Suppressor macrophage (primary cell): ENCODE measurements at regions not wholly inside any gene's neighbourhood (a gene's known extent, or its start where the extent isn't known, plus 50 kb on each side); places are given as distances from the start of the nearest gene placed in this dataset.
"Not testable (repeated sequence)": the region's sequence is repeated elsewhere in the genome, so short reads cannot be mapped to it uniquely, and the experiment has no call there.

Experiments
- DNase-seq, 4 experiments: peaks; one replicate each; pipeline ENCODE4 v3.0.0-alpha.2; 2020 to 2022

DNA sequence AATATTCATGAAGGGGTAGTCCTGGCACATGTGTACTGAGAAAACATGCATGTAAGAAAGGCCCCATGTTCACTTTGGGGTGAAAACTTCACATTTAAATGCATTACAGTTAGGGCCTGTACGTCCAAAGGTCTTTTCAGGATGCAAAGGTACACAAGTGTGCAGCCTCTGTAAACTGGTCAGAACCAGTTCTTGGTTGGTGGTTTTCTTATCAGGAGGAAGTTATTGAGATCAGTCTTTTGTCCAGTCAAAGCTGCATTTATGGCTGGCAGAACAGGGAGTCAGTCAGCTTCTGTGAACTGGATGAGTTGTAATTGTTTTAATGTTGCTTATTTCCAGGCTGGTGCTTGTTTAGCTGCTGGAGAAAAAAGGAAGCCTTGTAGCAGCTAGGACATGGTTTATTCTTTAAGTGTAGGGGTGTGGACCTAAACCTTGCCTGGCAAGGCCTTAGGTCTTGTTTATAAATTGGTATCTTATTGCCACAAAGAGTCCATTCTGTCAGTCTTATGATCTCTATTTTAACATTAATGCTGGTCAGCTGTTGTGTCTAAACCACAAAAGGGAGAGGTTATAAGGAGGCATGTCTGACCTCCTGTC, 1906.6 kb upstream of the TENM3 start:
- no peak for DNase-seq

DNA sequence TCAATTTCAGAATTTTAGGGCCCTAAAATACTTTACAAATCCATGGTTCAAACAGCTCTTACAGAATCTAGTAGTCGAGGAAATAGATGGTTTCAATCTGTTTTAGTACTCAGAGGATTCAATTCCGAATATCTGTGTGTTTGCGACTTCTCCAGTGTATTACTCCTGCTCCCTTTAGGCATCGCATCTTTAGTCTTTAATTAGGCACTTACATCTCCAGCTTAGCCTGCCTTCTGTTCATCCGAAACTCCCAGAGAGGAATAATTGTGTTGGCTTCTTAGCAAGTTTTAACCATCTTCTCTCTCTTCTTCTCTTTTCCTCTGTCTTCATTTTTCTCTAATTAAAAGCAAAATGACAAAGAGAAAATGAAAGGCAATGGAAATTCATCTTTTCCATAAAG, 1901.3 kb upstream of the TENM3 start:
- DNase-seq: no peak

DNA sequence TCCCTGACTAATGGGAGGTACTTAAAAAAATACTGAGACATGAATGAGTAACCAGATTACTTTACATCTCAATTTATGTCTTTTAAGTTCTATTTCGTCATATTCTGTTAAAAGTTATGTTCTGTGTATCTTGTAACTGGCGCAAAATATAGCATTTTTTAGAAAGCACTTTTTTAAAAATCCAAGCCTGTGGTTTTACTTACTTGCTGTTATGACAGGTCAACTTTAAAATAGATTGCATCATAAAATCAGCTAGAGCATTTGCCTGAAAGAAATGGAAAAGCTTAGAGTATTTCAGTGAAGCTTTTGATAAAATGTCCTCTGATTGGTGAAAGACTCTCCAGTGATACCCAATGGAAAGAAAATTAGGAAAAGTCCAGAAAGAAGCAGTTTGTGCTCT, 1892.3 kb upstream of the TENM3 start:
- DNase-seq: no peak

DNA sequence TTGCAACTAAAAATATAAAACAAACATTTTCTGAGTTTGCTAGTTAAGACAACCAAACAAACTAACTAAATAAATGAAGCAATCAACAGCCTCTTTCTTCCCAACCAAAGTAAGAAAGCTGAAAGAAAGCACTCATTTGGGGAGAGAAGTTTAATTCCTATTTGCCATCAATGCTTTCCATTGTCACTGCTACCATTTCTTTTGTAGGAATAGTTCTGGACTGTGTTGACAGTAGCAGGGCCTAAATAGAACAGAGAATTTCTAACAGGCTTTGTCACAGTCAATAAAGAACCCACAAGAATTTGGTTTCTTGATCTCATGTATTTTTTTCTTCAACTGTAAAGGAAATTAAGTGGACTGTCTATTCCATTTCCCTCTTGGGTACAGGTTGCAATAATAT, 1886.4 kb upstream of the TENM3 start:
- DNase-seq: no peak

DNA sequence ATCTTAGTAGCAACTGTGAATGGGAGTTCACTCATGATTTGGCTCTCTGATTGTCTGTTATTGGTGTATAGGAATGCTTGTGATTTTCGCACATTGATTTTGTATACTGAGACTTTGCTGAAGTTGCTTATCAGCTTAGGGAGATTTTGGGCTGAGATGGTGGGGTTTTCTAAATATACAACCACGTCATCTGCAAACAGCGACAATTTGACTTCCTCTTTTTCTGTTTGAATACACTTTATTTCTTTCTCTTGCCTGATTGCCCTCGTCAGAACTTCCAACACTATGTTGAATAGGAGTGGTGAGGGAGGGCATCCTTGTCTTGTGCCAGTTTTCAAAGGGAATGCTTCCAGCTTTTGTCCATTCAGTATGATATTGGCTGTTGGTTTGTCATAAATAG, 1883.1 kb upstream of the TENM3 start:
- DNase-seq: not testable (repeated sequence)

DNA sequence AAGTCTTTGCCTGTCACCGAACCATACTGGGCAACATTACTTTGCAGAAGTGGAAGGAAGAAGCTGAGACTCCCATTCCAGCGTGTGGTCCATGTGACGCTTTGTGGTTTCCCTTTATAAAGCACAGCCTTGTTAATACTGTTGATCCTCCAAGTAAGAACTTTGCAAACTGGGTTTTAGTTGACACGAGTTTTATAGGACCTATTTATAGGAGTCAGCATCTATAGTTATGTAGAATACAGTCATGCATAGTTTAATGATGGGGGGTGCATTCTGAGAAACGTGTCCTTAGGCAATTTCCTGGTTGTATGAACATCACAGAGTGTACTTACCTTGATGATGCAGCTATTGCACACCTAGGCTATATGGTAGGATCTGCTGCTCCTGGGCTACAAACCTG, 1879.4 kb upstream of the TENM3 start:
- peak in 3 of 4 experiments; percentile 7 to 23 (median 17) for DNase-seq

DNA sequence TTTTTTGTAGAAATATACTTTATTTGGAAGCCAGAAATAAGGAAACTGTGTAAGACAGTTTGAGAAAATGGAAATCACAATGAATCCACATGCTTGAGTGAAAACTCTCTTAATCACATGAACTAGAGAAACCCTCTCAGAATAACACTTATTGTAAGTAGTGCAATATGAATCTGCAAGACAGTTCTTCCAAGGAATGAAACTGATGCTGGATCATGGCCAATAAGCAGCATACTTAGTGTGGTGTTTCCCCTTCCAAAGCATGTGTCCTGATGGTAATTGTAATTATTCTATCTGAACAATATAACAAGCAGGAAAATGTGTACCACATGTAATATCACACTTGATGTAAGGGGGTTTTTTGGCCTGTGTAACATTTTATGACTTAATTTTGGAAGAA, 1870.5 kb upstream of the TENM3 start:
- no peak for DNase-seq

DNA sequence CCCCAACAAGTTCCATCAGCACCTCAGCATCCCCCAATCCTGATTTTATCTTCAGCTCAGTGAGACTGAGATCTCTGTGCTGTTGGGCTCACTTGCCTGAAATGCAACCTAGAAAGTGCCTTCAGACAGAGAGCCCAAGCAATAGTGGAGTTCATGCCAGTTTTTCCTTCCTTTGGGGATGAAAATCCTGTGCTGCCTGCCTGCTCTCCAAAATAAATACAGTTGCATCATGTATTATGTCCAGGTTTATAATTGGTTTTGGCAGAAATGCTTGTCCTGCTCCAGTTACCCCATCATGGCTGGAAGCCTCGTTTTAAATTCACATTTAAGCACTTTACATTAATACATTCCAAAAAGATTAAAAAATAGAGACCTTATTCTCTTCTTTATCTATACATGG, 1865.5 kb upstream of the TENM3 start:
- DNase-seq: no peak

DNA sequence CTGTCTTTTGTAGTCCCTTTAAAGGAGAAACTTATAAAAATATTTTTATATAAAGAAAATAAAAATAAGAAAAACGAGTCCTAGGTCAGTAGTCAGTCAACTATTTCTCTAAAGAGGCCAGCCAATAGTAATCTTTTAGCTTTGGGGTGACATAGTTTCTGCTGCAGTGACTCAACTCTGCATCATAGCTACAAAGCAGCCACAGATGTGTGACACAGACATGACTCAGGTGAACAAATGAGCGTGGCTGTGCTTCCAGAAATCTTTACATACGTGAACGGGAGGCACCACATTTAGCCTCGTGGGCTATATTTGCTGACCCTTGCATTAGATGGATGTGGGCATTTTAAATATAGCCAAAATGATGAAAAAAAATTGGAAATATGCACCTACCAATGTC, 1862.5 kb upstream of the TENM3 start:
- DNase-seq: no peak

DNA sequence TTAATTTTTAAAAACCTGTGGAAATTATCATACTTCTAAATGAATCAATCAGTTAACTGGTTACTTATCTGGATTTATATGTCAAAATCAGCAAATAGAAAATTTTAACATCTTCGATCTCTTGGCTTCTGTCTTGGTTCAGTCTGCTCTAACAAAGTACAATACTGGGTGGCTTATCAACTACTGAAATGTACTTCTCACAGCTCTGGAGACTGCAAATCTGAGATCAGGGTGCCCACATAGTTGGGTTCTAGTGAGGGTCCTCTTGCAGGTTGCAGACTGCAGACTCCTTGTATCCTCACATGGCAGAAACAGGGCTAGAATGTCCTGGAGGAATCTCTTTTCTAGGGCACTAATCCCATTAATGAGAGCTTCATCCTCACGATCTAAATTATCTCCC, 1851.6 kb upstream of the TENM3 start:
- DNase-seq: no peak

DNA sequence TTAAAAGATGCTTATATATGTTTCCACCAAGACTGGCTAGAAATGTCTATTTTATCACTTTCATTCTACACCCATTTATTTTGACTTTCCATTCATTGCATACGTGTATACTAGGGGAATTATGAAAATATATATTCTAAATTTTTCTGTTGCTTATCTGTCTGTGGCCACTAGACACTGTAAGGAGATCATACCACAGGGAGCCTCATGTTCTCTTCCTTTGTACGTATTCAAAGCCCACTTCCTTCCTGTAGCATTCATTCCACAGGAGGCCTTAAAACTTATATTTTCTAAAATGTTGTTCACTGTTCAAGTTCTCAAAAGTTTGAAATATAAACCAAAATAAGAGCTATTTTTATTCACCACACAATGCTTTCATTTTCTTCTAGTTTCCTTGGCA, 1848.9 kb upstream of the TENM3 start:
- DNase-seq: no peak

DNA sequence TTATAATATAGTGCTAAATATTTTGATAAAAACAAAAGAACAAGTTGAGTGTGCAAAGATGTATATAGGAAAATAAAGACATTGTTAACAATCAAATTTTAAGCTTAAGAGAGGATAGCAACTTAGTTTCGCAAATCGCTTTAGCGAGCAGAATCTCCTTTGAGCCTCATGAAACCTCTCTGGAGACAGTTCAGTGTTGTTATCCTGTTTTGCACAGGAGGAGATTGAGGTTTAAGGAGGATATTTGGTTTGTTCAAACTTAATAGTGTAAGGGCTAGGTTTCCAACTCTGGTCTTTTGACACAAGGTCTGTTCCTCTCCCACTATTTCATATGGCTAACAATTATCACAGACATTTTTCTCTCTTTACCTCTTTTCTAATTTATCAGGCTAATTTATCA, 1848.5 kb upstream of the TENM3 start:
- no peak for DNase-seq

DNA sequence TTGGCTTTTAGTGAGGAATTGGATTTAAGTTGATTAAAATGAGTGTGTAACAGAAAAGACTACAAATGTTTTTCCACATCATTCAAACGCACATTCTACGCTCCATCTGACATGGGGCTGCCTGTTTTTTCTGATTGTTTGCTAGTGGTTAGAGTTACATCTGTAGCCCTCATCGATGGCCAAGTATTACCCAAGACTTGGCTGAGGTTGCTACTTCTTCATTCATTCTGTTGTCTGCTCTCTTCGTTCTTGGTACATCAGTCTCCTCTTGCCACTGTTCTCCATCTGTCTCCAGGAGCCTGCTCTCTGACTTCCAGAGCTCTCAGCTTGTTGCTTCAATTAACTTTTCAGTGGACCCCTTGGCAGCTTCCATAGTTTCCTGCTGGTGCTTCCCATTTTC, 1844.6 kb upstream of the TENM3 start:
- no peak for DNase-seq

DNA sequence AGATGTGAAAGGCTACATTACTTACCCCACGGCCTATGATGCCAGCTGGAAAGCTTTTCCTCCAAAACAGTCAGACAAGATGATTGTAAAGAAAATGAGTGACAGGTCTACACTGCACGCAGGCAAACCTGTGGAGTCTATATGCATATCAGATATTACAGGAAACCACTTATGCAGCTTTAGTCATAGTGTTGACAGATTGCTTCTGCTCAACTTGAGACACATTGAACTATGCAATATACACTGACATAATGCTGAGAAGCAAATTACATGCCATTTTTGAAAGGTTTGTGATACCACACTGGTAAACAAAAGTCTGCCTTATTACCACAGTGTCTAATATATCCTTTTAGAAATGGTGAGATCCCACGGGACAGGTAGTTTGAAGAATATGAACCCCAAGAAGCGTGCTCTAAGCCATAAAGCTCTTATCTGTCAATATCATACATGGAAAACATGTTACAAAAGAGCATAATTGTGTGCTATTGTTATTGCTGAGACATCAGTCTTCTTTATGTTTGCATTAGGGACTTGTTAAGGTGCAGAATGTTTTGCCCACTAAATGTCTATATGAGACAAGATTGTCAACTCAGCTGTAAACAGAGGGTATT, 1835.8 kb upstream of the TENM3 start:
- DNase-seq: no peak

DNA sequence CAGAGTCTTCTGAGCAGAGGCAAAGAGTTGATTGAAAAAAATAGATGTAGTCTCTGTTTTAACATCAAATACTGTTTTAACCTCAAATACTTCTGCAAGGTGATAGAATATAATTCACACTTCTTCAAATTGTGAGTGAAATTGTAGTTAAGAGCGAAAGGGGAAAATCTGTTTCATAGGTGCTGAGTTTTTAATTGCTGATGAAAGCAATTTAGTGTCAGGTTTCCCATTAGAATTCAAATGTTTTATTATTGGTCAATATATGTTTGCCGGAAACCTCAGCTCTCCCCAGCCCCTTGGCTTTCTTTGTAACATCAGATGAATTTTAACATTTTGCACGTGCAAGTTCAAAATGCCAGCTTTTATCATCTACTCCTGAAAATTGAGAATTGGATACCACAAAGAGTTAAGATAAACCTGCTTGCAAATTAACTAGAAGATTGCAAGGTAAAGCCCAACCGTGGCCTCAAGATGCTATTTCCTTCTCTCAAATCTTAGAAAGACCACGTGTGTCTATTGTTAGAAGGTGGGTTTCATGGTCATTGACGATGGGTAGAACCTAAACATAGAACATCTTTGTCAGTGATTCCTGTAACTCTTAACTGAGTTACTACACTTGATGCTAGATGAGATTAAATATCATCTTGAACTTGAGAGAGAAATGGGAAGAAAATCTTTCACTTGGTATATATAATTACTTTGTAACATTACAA, 1824.2 kb upstream of the TENM3 start:
- no peak for DNase-seq

DNA sequence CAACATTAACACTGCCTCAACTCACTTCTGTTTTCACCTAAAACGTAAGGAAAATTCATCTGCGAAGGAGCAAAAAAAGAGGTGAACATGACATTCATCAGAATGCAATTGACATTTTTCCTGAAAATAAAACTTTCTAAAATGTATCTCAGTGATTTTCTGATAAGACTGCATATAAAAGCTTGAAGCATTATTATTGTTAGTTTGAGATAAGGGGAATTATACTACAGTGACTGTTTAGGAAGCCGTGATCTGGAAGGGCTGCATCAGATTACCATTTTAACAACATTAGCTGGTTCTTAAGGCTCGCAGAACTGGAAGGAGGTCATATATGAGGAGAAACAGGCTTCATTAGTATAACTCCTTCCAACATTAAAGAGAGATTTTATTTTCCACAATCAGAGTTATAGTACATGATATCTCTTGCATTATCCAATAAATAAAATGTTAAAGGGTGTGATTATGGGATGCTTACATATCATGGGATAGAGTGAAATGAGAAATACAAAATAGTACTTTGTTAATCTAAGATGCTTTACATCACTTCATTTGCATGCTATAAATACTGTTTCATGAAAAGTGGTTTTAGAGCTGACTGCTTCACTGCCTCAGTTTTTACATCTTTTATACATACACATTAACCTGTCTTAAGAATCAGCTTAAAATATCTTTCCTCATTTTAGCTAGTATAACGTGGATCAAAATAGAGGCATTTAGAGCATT, 1820.1 kb upstream of the TENM3 start:
- DNase-seq: no peak

DNA sequence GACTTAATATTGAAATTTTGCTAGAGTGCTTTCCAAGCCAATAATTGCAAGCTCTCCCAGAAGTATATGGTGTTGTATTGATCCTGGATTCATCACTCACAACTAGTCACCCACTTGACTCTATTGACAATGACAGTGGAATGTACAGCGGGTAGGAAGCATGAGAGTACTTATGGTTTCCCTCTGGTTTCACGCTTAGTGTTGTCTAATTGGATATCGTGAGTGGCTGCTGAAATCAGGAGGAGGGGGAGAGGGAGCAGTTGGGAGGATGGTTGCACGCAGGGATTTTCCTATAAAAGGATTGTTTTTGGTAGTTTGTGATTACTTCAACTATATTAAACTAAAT, 1819.5 kb upstream of the TENM3 start:
- DNase-seq: no peak

DNA sequence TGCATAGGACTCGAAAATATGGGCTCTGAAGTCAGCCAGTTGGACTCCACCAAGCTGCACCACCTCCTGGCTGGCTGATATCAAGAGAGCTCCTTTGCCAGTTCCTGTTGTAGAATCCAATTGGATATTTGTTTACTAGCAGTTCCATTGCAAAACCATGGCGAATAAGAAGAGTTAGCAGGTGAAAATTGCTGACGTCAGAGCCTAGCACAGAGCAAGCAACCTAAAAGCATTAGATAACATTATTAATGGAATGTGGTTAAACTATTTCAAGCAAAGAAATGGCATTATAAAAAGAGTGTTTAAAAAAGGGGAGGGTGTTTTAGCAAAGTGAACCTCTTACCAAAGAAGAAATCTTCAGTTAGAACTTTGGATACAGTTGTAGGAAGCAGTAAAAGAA, 1816.3 kb upstream of the TENM3 start:
- DNase-seq: no peak

DNA sequence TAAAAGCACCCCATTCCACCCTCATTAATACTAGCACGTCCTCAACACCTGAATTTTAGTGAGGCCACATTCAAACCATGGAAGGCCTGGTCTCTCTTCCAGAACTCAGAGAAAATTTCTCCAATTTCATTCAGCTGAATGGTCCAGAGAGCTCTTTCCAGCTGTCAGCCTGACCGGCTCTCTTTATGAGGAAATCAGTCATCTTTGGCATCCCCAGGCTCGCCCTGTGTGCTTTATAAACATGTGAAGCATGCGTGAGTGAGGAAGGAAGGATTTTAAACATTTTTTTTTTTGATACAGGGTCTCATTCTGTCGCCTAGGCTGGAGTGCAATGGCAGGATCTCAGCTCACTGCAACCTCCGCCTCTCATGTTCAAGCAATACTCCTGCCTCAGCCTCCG, 1812.9 kb upstream of the TENM3 start:
- no peak for DNase-seq

DNA sequence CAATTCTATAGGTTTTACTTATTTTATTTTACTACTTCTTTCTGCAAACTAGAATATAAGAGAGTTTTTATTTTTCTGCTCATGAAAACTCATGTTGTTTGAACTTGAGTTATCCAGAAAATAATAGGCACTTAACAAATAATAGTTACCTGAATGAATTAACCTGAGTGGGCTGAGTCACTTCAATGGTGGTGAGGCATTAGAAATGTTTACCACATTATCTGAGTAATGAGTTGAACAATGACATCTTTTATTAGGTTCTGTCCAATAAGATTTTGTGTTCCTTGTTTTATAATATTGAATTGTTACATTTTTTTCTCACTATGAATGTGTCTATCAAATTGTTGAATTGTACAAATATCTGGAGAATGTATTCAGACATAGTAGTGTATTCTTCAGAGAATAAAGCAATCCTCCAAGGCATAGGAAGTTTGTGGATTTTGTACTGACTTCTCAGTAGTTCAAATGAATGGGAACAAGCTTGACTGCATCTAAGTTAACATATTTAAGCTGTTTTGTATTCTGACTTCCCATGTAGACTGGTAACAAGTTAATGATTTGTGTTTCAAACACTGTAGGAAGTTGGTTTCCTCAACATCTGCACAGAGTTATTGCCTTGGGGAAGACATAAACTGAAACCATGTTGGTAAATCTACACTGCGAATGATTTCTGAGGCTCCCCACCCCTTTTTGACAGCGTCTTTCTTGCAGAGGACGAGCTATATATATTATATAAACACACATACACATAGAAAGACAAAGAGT, 1808.9 kb upstream of the TENM3 start:
- no peak for DNase-seq

DNA sequence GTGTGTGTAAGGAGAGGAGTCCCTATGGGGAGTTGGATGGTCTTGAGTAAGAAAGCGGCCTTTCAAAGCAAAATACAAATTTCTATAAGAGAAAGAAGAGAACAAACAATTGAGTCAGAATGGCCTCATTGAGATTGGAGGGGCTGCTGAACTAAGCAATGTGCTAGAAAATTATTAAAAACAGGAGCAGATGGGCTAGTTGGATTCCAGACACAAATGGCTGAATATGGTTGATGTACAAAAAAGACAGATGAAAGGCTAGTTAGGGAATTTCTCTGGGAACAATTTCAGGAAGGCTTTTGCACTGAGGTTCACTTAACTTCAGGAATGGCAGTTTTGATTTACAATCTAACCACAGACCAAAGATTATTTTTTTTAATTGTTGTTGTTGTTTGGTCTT, 1806.8 kb upstream of the TENM3 start:
- no peak for DNase-seq

DNA sequence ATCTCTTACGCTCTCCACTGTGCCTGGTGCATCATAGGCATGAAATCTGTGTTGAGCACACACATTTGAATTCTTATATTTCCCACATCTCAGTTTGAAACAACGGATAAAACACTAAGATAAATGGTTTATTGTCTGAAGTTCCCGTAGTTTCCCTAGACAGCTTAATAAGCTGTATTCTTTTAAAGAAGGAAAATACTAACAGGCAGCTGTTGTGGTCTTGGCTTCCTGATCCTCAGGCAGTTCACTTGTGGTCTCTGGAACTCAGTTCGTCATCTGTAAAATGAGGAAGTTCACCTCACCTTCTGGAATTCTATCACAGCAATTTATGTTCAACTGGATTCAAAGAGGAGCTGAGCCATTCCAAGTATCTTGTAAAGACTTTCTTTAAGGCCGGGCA, 1805.6 kb upstream of the TENM3 start:
- DNase-seq: peak in 2 of 4 experiments; percentile 3 to 5

DNA sequence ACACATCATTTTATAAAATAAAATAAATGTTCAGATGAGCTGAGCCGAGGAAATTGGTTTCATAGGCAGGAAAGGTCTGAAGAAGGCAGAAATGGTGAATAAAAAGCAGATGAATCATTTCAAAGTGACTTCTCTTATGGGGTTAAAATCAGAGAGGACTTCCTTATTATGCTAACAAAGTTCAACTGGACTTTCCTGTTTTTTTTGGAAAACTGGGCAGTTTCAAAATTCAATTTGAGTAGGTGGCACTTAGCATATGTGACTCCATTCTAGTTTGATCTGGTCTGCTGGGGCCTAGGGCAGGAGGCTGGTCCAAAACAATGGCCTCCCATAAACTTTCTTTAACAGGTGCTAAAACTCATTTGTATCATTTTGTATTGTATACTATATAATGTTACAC, 1794.9 kb upstream of the TENM3 start:
- peak; percentile 18 to 59 (median 30) for DNase-seq
